Activated CD8-positive, alpha-beta memory T cell treated with anti-CD3 and anti-CD28 coated beads, Interleukin-2, amount 50 U/mL, for 1 hour (primary cell): ENCODE measurements at regions not wholly inside any gene's neighbourhood (a gene's known extent, or its start where the extent isn't known, plus 50 kb on each side); places are given as distances from the start of the nearest gene placed in this dataset.
"Not testable (repeated sequence)": the region's sequence is repeated elsewhere in the genome, so short reads cannot be mapped to it uniquely, and the experiment has no call there.

ENCODE experiments used
- DNase-seq: peaks from one replicate; pipeline ENCODE4 v3.0.0-alpha.2; 2020; ENCODE audit errors: extremely low read depth

DNA sequence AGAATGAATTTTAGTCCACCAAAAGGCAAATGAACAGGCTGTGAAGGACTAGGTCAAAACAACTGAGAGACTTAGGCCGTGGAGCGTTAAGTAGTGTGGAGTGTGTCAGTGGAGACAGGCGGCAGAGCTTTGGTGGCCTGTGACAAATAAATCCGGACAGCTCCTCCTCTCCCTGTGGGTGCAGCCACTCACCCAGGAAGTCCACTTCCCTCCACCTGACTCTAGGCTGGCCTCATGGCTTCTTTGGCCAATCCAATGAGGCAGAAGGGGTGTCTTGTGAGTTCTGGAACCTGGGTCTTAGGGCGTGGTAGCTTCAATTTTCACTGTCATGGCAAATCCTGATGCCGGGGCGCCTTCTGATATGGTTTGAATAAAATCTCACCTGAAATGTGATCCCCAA lies 180.9 kb upstream of the C14orf180 start:
- no peak for DNase-seq

GRCh38 chr14:104399432-104400155 lies 180.0 kb upstream of the C14orf180 start:
- DNase-seq = no peak

DNA sequence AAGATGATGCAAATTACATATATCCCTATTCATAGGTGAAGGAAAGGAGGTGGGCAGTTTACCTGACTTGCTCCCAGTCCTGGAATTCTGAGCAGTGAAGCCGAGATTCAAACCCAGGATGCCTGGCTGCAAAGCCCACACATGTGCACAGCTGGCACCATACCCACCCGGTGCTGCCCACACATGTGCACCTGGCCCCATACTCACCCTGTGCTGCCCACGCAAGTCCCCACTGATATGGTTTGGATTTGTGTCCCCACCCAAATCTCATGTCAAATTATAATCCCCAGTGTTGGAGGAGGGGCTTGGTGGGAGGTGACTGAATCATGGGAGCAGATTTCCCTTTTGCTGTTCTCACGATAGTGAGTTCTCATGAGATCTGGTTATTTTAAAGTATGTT lies 179.2 kb upstream of the C14orf180 start:
- no peak for DNase-seq

GRCh38 chr14:104401785-104402184 lies 177.8 kb upstream of the C14orf180 start:
- no peak for DNase-seq

DNA sequence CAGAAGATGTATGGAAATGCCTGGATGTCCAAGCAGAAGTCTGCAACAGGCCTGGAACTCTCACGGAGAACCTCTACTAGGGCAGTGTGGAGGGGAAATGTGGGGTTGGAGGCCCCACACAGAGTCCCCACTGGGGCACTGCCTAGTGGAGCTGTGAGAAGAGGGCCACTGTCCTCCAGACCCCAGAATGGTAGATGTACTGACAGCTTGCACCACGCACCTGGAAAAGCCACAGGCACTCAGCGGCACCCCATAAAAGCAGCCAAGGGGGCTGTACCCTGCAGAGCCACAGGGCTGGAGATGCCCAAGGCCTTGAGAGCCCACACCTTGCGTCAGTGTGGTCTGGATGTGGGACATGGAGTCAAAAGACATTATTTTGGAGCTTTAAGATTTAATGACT lies 177.3 kb upstream of the C14orf180 start:
- not testable (repeated sequence) for DNase-seq

DNA sequence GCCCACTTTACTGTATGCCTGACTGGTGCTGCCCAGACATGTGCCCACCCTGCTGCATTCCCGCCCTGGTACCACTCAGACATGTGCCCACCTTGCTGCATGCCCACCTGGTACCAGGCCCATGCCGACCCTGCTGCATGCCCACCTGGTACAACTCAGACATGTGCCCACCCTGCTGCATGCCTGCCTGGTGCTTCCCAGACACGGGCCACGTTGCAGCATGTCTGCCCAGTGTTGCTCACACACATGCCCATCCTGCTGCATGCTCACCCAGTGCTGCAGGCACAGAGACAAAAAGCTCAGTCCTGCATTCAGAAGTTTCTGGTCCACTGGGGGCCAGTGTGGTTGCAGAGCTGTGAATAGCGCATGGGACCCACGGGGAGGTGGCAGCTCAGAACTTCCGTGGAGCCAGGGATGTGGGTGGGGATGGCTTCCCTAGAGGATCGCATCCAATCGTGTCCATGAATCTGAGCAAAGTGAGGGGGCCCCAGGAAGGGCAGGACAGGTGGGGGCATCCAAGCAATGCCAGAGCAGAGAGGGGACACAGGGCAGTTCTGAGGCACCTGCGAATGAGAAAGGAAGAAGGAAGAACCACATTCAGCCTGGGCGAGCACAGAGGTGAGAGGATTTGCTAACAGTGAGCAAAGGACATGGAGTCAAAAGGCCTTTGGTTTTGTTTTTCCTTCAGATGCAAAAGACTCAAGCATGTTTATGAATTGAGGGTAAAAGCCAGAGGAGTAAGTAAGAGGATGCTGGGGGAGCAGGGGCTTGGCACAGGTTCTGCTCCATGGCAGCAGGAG lies 175.9 kb upstream of the C14orf180 start:
- DNase-seq = no peak

DNA sequence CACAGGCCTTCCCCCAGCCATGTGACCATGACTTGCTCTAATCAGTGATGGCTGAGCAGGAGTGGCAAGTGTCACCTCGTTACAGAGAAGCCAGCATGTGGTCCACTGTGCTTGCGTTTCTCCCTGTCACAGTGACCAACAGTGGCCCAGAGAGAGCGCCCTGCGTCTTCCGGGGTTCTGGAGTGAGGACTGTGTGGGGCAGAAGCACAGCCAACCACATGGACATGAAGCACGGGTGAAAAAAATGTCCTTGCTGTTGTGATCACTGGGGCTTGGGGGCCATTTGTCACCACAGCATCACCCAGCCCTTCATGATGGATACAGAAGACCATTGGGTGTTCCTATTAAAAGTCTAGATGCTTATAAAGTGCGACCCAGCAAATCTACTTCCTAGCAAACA lies 174.6 kb upstream of the C14orf180 start:
- DNase-seq = no peak

DNA sequence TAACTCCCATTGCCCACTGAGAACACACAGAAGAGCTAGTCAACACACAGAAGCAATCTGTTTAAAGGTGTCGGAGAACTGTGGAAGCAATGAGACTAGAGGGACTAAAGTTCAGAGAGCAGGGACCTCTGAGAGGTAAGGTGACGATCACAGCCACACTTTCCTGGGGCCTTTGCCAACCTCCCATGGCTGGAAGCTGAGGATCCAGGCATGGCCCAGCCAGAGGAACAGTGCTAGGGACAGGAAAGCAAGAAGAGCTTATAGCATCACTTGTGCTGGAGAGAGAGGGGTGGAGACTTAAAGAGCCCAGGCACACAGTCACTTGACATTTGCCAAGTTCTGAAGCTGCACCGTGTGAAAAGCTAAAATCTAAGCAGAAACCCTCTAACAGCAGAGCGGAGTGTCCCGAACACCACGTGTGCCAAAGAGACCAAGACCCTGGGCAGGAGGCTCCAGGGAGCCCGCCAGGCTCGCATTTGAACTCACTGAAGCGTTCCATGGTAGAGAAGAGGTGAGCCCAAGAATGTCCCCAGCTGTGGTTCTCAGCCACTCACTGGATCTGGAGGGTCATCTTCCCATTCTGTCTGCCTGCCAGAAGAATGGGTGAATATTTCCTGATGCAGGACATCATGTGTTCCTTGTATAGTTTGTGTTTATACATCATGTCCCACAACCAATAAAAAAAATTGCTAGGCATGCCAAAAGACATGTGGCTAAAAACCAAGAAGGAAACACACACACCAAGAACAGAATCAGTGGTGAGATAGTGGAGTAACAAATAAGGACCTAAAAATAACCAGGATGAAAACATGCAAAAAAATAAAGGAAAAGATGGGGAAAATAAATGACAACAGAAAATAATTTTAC lies 174.0 kb upstream of the C14orf180 start:
- no peak for DNase-seq

DNA sequence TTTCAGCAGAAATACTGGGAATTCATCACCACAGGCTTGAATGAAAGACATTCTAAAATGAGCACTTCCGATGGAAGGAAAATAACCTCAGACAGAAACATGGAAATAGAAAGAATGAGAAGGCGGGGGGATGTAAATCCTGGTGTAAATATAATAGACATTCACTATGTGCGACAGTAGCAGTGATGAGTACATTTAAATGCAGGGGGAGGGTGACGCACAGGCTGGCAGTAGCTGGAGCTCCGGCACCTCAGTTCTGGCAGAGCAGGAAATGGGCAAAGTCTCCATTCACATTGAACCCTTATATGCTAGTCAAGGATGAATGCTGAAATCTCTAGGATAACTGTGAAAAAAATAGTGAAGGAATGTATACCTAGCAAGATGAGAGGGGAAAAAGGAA lies 172.7 kb upstream of the C14orf180 start:
- DNase-seq = no peak

DNA sequence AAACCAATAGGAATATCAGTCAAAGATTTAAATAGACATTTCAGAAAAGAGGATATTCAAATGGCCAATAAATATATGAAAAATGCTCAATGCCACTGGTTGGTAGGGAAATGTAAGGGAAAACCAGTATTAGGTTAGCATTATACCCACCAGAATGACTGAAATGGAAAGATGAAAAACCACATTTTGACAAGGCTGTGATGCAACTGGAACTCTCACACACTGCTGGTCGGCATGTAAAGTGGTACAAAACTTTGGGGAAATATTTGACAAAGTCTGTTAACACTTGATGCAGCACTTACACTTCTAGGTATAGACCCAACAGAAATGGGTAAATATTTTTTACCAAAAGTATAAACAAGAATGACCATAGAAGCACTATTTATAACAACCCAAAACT lies 163.2 kb upstream of the C14orf180 start:
- DNase-seq = no peak

DNA sequence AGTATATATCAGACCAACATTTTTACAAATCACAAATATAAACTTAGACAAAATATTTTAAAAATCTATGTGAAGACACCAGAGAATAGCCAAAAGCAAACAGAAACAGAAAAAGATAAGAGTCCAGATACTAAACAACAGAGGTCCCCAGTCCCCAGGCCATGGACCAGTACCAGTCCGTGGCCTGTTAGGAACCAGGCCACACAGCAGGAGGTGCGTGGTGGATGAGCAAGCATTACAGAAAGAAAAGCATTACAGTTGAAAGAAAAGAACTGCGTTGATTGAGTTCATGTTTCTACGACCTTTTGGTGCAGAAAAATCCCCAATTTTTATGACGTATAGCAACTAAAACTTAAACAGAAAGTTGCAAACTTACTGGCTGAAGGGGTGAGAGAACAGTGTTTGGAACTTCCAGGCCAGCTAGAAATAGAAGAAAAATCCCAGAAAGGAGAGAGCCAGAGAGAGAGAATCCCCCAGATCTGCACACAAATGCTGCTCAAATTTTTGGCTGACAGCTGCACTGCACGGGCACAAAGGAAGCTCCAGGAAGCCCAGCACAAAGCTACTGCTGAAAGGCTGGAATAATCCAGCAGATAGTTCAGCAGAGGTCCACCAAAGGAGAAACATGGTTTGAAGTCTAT lies 159.6 kb upstream of the C14orf180 start:
- no peak for DNase-seq

DNA sequence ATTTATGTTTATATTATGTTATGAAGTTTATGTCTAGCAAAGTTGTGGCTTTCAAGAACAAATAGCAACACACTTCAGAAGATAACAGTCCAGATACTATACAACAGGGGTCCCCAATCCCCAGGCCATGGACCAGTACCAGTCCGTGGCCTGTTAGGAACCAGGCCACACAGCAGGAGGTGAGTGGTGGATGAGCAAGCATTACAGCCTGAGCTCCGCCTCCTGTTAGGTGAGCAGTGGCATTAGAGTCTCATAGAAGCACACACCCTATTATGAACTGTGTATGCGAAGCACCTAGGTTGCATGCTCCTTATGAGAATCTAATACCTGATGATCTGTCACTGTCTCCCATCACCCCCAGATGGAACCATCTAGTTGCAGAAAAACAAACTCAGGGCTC lies 159.0 kb upstream of the C14orf180 start:
- not testable (repeated sequence) for DNase-seq

- no peak for DNase-seq
Observed at GRCh38 chr14:104420990-104421389, 158.6 kb upstream of the C14orf180 start.

DNA sequence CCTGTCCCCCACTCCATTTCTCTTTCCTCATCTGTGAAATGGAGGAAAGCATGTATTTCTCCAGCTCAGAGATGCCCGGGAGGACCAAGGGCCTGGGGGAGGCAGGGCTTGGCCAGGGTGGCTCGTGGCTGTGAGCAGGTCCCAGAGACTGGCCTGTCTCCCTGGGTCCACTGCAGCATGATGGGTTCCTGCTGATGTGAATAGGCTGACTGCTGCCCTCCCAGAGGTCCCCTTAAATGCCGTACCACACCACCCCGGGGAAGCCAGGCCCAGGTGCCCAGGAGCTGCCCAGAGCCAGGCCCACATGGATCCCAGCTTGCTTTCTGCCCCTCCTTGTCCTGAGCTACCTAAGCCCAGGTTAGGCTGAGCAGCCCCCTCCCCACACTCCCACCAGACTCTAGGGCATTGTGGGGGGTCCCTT lies 158.2 kb upstream of the C14orf180 start:
- DNase-seq = no peak

DNA sequence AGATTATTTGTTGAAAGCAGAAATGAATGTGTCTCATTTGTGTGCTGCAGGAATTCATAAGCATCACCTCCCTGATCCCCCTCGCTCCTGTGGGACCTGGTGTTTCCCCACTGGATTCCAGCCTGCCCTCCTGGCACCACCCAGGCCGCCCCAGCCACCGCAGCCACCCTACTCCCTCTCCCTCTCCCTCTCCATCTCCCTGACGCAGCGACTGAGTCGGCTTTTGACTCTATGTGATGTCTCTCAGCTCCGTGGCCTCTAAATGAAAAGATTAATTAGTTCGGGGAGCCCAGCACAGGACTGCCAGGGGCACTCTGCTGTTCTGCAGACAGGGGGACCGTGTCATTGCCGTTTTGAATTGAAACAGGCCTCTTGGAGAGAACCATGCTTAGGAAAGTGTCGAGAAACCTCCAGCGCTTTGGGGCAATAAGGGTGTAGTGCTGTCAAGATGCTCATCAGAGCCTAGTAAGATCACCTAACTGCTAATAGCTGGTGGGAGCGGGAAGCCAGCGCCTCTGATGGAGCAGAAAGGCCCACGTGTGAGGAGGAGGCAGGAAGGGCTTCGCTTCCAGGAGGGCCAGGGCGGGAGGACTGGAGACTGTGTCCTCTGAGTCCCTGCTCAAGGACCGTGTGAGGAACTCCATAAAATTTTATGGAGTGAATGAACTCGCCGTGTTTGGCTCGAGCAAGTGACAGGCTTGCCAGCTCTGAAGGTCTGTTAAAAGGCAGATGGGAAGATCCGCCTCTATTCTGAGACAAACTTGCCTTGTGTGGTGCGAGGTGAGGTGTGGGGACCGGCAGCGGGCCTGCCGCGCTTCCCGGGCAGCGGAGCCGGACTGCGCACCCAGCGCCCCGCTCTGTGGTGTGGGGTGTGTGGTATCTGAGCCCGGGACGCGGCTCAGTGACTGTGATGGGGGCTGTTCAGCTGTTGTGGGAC lies 157.4 kb upstream of the C14orf180 start:
- no peak for DNase-seq

- DNase-seq = no peak
Observed at GRCh38 chr14:104422837-104423681, 156.5 kb upstream of the C14orf180 start.

DNA sequence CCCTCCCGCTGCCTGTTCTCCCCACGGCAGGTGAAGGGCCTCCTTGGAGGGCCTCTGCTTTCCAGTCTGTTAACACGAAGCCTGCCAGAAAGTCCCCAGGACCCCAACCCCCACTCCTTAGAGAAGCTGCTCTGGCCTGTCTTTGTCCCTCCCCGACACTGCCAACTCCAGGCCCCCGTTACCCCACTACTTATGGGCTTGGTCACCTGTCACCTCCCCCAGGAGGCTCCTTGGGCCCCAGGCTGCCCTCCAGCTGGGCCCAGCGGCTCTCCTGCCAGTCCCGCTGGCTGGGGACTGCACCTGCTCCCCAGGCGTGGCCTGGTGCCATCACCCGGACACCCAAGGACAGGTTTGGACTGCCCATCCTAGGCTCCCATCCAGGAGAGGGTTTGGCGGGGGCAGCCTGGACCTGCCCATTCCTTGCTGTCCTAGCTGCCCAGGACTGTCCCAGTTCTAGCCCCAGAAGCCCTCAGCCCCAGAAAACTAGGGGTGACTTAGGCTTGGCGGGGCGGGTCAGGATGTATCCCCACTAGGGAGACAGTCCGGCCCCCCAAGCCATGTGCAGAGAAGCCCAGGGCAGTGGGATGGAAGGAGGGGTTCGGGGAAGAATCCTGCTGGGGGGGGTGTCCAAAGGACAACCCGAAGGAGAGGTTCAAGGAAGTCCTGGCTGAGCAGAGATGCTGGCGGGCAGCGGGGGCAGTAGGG lies 155.7 kb upstream of the C14orf180 start:
- DNase-seq = no peak

DNA sequence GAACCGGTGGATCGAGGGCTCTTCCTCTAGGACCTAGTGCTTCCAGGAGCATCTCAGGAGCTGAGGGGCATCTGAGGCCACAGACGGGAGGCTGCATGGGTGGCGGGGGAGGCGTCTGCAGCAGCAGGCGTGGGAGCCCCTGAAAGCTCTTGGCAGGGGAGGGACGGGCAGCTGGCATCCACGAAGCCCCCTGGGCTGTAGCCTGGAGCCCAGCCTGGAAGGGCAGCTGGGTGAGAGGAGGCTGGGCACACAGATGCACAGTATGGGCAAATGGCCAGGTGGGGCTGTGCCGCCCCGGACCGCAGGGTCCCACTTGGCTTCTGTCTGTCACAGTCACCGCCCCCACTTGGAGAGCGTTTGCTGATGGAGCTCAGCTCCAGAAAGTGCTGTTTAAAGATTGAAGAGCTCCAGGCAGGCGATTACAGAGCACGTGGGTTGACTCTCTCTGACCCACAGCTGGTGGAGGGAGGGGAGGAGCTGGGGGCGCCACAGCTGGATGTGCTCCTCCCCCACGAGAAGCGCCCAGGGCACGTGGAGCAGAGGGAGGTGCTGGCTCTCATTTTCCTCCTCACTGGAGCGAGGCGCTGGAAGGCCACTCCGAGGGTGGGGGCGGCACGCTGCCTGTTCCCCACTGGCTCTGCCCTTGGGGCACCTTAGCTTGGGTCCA lies 155.0 kb upstream of the C14orf180 start:
- DNase-seq = no peak
